SU-DHL-6 (cell line): ENCODE measurements at regions not wholly inside any gene's neighbourhood (a gene's known extent, or its start where the extent isn't known, plus 50 kb on each side); places are given as distances from the start of the nearest gene placed in this dataset.
"Not testable (repeated sequence)": the region's sequence is repeated elsewhere in the genome, so short reads cannot be mapped to it uniquely, and the experiment has no call there.

Experiments
- EZH2phosphoT487 ChIP-seq: fragments of 200-600 bp; sonication (generic), shearing (Covaris generic); conservative IDR thresholded peaks from 2 replicates; pipeline ENCODE4 v1.6.1; 2018; ENCODE audit warnings: mild to moderate bottlenecking, antibody characterized with exemption, low read length, moderate library complexity, mixed read lengths
- TF ChIP-seq, protein P1 (sequence below): fragments of 200-600 bp; sonication (generic); IDR thresholded peaks from one replicate; pipeline ENCODE4 v1.5.1; 2017; ENCODE audit warnings: antibody characterized with exemption, mild to moderate bottlenecking, low read length, moderate library complexity; ENCODE audit not compliant: insufficient read depth, poor library complexity, severe bottlenecking

DNA sequence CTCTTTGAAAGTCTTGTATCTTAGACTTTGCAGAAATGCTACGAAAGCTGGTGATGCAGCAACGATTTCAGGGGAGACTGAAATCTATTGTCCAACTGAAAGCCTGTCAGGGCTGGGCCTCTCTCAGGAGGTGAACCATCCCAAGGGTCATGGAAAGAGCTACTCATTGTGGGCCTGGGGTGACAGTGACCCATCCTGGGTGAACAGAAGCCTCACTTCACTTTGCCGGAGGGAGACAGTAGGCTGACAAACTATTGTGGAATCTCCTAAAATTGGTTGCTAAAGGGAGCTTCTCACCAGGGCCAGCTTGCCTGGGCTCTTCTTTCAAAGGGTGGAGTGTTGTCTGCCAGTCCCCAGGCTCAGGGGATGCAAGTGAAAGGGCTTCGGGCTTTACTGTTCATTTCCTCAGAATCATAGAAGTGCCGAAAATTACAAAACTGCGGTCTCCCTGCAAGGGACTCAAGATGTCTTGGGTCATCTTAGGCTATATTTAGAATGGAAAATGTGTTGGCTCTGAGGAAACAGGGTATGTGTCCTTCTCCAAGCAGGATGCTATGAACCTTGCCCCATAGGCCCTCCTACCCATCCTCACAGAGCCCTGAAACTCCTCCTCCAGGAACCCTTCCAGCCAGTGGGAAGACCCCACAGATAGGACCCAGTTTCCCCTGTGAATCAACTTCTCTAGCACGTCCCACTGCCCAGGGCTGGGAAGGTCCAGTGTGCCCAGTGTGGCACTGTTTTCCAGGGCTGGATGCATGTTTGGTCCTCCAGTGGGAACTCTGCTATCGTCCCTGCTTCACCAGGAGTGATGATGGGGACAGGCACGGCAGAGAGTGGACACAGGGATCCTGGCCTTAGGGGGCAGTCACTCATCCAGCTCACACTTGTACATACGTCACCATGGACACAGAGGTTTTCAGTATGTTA, 173.4 kb upstream of the PLGLB2 start:
- TF ChIP-seq, protein P1, sequence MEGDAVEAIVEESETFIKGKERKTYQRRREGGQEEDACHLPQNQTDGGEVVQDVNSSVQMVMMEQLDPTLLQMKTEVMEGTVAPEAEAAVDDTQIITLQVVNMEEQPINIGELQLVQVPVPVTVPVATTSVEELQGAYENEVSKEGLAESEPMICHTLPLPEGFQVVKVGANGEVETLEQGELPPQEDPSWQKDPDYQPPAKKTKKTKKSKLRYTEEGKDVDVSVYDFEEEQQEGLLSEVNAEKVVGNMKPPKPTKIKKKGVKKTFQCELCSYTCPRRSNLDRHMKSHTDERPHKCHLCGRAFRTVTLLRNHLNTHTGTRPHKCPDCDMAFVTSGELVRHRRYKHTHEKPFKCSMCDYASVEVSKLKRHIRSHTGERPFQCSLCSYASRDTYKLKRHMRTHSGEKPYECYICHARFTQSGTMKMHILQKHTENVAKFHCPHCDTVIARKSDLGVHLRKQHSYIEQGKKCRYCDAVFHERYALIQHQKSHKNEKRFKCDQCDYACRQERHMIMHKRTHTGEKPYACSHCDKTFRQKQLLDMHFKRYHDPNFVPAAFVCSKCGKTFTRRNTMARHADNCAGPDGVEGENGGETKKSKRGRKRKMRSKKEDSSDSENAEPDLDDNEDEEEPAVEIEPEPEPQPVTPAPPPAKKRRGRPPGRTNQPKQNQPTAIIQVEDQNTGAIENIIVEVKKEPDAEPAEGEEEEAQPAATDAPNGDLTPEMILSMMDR, result not testable (repeated sequence)
- not testable (repeated sequence) for TF ChIP-seq EZH2phosphoT487
